ACC112 (cell line): ENCODE measurements at regions not wholly inside any gene's neighbourhood (a gene's known extent, or its start where the extent isn't known, plus 50 kb on each side); places are given as distances from the start of the nearest gene placed in this dataset.

Source experiments
- H2AFZ ChIP-seq: fragments of 200-600 bp; sonication (generic); one replicate; pipeline ENCODE4 v1.6.0; 2017; ENCODE audit warnings: antibody characterized with exemption, low read length; ENCODE audit not compliant: unreplicated experiment
- H3K27ac ChIP-seq: fragments of 200-600 bp; sonication (generic); 2 replicates; pipeline ENCODE4 v1.5.1; 2014; ENCODE audit warnings: low read depth, mild to moderate bottlenecking, antibody characterized with exemption, low read length, moderate library complexity
- H3K27me3 ChIP-seq: fragments of 200-600 bp; sonication (generic); 2 replicates; pipeline ENCODE4 v1.6.1; 2014; ENCODE audit warnings: mild to moderate bottlenecking, antibody characterized with exemption, low read length, moderate library complexity, mixed read lengths; ENCODE audit not compliant: insufficient read depth
- H3K36me3 ChIP-seq: fragments of 200-600 bp; sonication (generic); 2 replicates; pipeline ENCODE4 v1.6.1; 2016; ENCODE audit warnings: mild to moderate bottlenecking, antibody characterized with exemption, low read length, moderate library complexity, mixed read lengths; ENCODE audit not compliant: insufficient read depth
- H3K4me1 ChIP-seq: fragments of 200-600 bp; sonication (generic); one replicate; pipeline ENCODE4 v1.6.1; 2016; ENCODE audit warnings: low read length, mixed read lengths; ENCODE audit not compliant: insufficient read depth, unreplicated experiment, control insufficient read depth
- H3K4me3 ChIP-seq: fragments of 200-600 bp; sonication (generic); 2 replicates; pipeline ENCODE4 v1.5.1; 2014; ENCODE audit warnings: mild to moderate bottlenecking, low read depth, low read length
- H3K79me2 ChIP-seq: fragments of 200-600 bp; sonication (generic); one replicate; pipeline ENCODE4 v1.6.0; 2016; ENCODE audit warnings: low read length; ENCODE audit not compliant: control insufficient read depth, unreplicated experiment, insufficient read depth

DNA sequence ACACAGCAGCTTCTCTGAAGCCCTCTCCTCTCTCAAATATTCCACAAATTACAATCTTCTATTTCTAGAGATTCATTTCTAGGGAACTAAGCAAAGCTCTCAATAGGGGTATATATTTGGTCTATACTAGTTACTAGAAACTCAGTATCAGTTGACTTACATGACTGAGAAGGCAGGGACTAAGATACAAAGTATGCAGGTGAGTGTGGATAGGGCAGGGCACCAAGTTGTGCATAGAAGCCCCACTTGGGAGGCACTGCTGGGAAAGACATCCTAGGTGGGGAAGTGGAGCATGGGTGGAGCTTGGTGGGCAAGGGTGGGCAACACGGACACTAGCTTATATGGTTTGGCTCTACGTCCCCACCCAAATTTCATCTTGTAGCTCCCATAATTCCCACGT, 148.1 kb upstream of the RASA1 start:
- Histone ChIP-seq H3K4me3 (no peak overlapping the region), H2AFZ (no peak overlapping the region), H3K4me1 (peaks cover 41% of the 10 kb centered on the region), H3K79me2 (no peaks in the 10 kb centered on the region), H3K27me3 (no peaks in the 10 kb centered on the region), H3K36me3 (no peaks in the 10 kb centered on the region), H3K27ac (peak overlapping the region; percentile 92)

DNA sequence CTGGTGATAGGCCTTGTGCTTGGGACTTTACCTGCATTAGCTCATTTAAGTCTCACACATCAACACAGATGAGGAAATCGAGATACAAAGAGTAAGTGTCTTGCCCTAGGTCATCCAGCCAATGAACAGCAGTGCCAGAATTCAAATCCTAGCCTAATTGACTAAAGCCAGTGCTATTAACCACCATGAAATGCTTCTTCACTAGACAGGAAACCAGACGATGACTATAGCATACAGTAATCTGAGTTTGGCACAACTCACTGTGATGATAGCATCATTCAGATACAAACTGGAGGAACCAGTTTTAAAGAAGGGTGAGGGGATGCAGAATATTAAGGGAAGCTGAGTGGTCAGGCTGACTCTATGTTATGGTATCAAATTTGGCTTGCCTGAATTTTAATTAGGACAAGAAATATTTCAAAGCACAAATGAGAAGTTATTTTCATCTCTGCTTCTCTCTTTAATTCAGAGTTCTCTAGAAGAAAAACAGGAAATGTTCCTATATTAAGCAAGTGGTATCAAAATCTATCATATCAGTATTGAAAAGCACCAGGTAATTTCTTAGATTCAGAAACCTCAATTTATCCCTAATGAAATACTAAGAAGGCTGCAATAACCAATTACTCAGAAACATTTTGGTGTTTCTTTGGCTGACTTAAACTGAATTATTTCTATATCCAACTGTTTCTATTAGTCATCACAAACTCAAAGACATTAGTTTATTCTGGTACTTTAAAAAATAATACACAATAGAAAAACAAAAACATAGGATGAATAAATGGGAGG, 147.0 kb upstream of the RASA1 start:
- Histone ChIP-seq H2AFZ (peak overlapping the region; percentile 42), H3K27me3 (no peaks in the 10 kb centered on the region), H3K79me2 (no peaks in the 10 kb centered on the region), H3K4me3 (peak overlapping the region; percentile 33), H3K27ac (peak overlapping the region; percentile 92), H3K4me1 (peaks cover 43% of the 10 kb centered on the region), H3K36me3 (no peaks in the 10 kb centered on the region)

DNA sequence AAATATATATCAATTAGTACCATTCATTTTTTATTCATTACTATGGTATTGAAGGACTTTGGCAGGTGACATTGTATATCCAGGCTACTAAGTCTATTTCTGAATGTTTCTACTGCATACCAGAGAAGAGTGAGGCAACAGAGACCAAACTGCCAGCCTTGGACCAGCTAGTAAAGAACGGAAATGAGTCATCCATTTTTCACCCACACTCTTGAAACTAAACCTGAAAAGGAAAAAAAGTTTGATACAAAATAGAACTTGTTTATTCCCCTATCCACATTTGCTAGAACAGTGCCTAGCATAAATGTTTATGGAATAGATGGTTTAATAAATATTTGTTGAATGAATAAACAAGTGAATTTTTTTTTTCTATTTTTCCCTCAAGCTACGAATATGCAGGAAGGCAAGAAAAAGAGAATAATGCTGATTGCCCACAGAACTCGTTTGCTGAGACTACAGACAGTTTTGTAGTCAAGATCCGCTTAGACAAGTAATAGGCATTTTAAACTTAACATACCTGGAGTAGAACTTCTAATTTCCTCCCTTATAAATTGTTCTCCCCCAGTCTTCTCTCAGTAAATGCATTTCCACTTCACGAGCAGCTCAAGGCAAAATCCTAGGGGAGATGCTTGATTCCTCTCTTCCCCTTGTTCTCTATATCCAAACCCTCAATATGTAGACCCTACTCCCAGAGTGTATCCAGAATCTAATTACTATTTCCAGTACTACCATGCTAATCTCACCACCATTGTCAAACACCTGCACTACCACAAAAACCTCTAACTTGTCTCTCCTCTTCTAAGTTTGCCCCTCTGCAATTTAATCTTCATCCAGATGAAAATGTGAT, 146.2 kb upstream of the RASA1 start:
- peak overlapping the region; percentile 38; the same call in 1 of the 2 replicates for H3K4me3 ChIP-seq
- H3K36me3 ChIP-seq = no peaks in the 10 kb centered on the region
- H2AFZ ChIP-seq = peak overlapping the region; percentile 54
- no peaks in the 10 kb centered on the region for H3K27me3 ChIP-seq
- peak overlapping the region; percentile 92 for H3K27ac ChIP-seq
- H3K79me2 ChIP-seq = no peaks in the 10 kb centered on the region
- H3K4me1 ChIP-seq = peaks cover 46% of the 10 kb centered on the region

DNA sequence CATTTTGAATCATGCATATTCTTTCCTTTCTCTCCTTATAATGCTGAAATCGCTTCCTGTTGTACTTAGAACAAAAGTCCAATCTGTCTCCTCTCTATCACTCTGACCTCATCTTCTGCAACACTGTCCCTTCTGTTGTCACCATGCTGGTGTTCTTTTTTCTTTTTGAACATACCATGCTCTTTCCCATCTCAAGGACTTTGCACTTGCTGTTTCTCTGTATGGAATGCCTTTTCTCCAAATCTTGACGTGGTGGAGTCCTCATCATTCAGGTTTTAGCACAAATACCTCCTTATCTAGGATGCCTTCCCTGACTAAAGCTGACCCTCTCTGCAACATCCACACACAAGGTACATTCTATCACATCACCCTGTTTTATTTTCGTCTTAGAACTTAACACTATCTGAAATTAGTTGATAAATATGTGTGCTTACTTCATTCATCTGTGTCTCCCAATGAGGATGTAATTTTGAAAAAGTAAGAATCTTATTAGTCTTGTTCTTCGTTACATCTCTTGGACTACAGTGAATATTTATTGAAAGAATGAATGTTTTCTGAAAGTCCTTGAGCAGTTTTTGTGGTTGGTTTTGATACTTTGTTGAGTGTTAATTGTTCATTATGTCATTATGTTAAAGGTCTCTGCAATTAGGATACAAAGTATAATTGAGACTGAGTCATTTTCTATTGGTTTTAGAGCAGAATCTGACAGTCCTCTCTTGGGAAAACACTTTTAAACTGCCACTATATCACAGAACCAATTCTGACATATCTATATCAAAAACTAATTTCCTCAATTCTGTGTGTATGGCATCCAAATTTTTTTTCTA, 145.3 kb upstream of the RASA1 start:
- H3K79me2 ChIP-seq = no peaks in the 10 kb centered on the region
- no peaks in the 10 kb centered on the region for H3K36me3 ChIP-seq
- peak overlapping the region; percentile 92 for H3K27ac ChIP-seq
- H3K4me1 ChIP-seq = peaks cover 51% of the 10 kb centered on the region
- H3K4me3 ChIP-seq = peak overlapping the region; percentile 38; the same call in 1 of the 2 replicates
- peak overlapping the region; percentile 72 for H2AFZ ChIP-seq
- H3K27me3 ChIP-seq = no peaks in the 10 kb centered on the region

DNA sequence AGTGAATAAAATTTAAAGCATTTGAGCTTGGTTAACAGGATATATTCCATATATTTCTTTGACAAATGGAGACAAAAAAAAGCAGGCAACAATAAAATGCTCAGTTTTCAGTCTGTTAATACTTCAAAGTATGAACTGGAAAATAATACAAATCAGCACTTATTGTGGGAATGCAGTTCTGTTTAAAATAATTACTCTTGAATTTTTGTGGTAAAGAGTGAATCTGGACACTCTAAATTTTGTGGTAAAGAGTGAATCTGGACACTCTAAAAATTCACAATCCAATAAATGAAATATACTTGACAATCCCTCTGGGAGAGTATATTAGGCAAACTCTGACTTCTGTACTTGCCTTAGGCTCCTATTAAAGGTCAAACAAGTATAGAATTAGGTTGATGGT, 141.9 kb upstream of the RASA1 start:
- Histone ChIP-seq H3K27ac (no peak overlapping the region), H3K4me1 (peaks cover 60% of the 10 kb centered on the region), H3K79me2 (no peaks in the 10 kb centered on the region), H2AFZ (peak overlapping the region; percentile 23), H3K27me3 (no peaks in the 10 kb centered on the region), H3K36me3 (no peaks in the 10 kb centered on the region), H3K4me3 (no peak overlapping the region)

DNA sequence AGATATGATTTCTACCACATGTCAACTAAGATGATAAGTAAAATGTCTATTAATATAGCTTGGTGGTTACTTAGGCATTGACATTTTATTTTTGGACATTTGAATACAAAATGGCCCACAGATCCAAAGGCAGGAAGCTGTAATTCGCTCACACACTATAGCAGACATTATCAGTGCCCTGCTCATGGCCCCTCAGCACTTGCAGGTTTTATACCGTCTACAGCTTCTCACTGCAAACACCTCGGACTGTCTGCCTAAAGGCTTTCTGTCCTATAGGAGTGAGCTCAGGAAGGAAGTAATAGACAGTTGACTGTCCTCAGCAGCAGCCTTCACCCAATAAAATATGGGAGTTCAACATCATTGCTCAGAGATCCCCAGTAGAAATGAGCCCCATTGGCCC, 140.8 kb upstream of the RASA1 start:
- Histone ChIP-seq H3K4me1 (peaks cover 51% of the 10 kb centered on the region), H2AFZ (peak overlapping the region; percentile 50)

DNA sequence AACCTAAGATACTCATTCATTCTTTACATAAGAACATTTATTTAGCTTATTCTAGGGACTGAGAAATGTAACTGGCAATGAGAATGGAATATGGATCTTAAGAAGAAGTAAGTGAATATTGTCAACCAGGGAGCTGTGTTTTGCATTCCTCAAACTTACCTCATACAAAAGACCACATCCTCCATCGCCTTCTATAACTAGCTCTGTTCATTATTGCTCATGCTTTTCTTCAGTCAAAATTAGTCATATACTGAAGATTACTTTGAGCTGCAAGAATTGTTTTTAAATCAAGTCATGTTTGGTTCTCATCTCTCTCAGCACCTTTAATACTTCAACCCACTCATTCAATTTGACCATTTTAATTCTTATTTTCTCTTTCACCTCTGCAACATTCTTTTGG, 140.3 kb upstream of the RASA1 start:
- Histone ChIP-seq H3K4me1 (peaks cover 45% of the 10 kb centered on the region), H2AFZ (peak overlapping the region; percentile 39)

More for the DNA sequence above, 140.8 kb upstream of the RASA1 start:
- Histone ChIP-seq H3K4me3 (no peak overlapping the region), H3K36me3 (no peaks in the 10 kb centered on the region), H3K27ac (peak overlapping the region; percentile 41; the same call in 1 of the 2 replicates), H3K79me2 (no peaks in the 10 kb centered on the region), H3K27me3 (no peaks in the 10 kb centered on the region)

DNA sequence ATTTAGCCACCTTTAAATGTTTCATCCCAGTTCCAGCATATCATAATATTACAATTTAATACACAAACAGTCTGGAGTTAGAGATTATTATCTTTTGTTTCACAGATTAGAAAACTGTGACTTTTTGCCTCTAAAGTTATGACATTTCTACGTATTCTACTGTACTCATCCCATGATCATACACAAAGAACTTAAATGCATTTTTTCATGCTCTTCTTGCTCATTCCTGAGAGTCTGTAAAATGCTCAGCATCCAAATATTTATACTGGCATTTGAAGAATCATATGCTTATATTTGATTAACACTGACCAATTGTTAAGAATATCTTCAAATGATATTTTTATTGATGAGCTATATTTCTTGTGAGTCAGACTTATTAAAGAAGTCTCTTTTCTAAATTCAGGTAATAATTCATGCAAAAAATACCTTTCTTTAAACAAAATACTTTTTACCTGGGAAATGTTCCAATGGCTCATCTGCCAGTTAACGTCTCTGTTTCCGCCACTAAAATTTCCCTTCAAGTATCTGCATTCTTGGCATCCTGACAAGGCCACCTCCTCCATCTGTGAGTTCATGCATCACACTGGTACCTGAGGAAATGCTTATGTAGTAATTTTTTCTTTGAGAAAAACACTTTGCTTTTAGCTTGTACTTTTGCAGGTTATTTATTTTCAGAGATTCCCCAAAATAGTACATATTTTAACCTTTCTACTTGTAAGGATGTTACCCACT, 139.6 kb upstream of the RASA1 start:
- H3K27me3 ChIP-seq = no peaks in the 10 kb centered on the region
- no peaks in the 10 kb centered on the region for H3K36me3 ChIP-seq
- peak overlapping the region; percentile 4; the same call in 1 of the 2 replicates for H3K4me3 ChIP-seq
- H2AFZ ChIP-seq = peak overlapping the region; percentile 46
- H3K79me2 ChIP-seq = no peaks in the 10 kb centered on the region
- H3K4me1 ChIP-seq = peaks cover 38% of the 10 kb centered on the region
- peak overlapping the region; percentile 41 for H3K27ac ChIP-seq

More for the DNA sequence above, 140.3 kb upstream of the RASA1 start:
- peak overlapping the region; percentile 4; the same call in 1 of the 2 replicates for H3K4me3 ChIP-seq
- H3K27me3 ChIP-seq = no peaks in the 10 kb centered on the region
- H3K27ac ChIP-seq = peak overlapping the region; percentile 41
- no peaks in the 10 kb centered on the region for H3K36me3 ChIP-seq
- no peaks in the 10 kb centered on the region for H3K79me2 ChIP-seq

DNA sequence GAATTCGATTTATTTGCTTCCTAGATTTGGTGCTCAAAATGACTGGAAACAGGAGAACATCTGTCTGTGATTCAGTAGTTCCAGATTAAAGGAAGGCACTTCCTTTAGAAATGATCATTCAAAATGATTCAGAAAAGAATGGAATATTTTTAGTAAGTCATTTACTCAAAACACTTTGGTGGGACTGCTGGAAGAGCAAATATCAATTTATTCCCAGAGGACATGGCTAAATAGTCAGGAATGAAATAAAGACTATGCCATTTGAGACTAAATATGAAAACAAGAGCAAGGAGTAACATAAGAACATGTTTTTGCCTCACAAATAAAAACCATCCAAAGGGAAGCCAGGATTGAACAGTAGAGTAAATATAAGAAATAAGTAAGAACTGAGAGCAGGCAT, 138.6 kb upstream of the RASA1 start:
- peak overlapping the region; percentile 30 for H2AFZ ChIP-seq
- peak overlapping the region; percentile 14 for H3K27ac ChIP-seq
- H3K4me1 ChIP-seq = peaks cover 32% of the 10 kb centered on the region
- no peaks in the 10 kb centered on the region for H3K79me2 ChIP-seq
- no peak overlapping the region for H3K4me3 ChIP-seq
- H3K27me3 ChIP-seq = no peaks in the 10 kb centered on the region
- H3K36me3 ChIP-seq = no peaks in the 10 kb centered on the region

DNA sequence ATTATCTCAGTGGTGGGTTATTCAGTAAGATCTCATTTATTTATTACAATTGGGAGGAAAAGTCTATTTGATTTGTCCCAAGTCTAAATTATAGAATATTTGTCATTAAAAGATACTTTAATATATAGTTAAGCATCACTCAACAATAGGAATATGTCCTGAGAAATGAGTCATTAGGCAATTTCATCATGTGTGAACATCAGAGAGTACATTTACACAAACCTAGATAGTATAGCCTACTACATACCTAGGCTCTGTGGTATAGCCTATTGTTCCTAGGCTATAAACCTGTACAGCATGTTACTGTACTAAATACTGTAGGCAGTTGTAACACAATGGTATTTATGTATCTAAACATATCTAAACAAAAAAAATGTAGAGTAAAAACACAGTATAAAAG, 135.0 kb upstream of the RASA1 start:
- Histone ChIP-seq H2AFZ (no peak overlapping the region), H3K27ac (no peak overlapping the region), H3K79me2 (no peaks in the 10 kb centered on the region), H3K4me3 (no peak overlapping the region), H3K36me3 (no peaks in the 10 kb centered on the region), H3K4me1 (peaks cover 18% of the 10 kb centered on the region), H3K27me3 (no peaks in the 10 kb centered on the region)
